Endothelial cell of umbilical vein (primary cell): ENCODE measurements at regions not wholly inside any gene's neighbourhood (a gene's known extent, or its start where the extent isn't known, plus 50 kb on each side); places are given as distances from the start of the nearest gene placed in this dataset.

ENCODE experiments used
- BruUV-seq: library from RNA; stranded (reverse); fragments of 400-500 nt; replicated peaks from 2 replicates; lab custom pipeline; 2021; lab: Mats Ljungman, UMichigan
- CTCF ChIA-PET: fragments of 300-600, 350-600 bp; sonication (Branson Sonifier 250); formaldehyde crosslinking; loops from one replicate; lab custom pipeline; 2021; ENCODE audit warnings: antibody characterized with exemption, inconsistent platforms; lab: Charles Lee
- POLR2A ChIA-PET: fragments of 300-600, 350-600 bp; sonication (Branson Sonifier 250); formaldehyde crosslinking; loops from one replicate; lab custom pipeline; 2021; ENCODE audit warnings: antibody characterized with exemption, inconsistent platforms; lab: Charles Lee
- DNase-seq: peaks from one replicate; pipeline ENCODE4 v3.0.0-alpha.2; 2011; ENCODE audit warnings: low read depth, low spot score
- FAIRE-seq: peaks from 2 replicates; lab custom pipeline; 2011; peaks lifted over from hg19 to GRCh38; lab: Jason Lieb, UNC
- H2AFZ ChIP-seq: 2 replicates; pipeline ENCODE4 v1.6.0; 2012; ENCODE audit warnings: low read depth, low read length, control low read depth, inconsistent platforms
- H3K27ac ChIP-seq: 2 replicates; pipeline ENCODE4 v1.5.1; 2011; ENCODE audit warnings: low read depth, mild to moderate bottlenecking, control low read depth, low read length, moderate library complexity; ENCODE audit not compliant: insufficient read depth
- H3K27me3 ChIP-seq, 2 experiments: 2 replicates each; pipeline versions ENCODE4 v1.6.0 to v1.6.1; 2011; ENCODE audit warnings: low read length in 2 of 2, mixed read lengths in 1 of 2; ENCODE audit not compliant: control insufficient read depth in 2 of 2, insufficient read depth in 2 of 2
- H3K36me3 ChIP-seq, 2 experiments: 2 replicates in 1 of 2; 3 replicates in 1 of 2; pipeline ENCODE4 v1.5.1; 2011; ENCODE audit warnings: low read length in 2 of 2, mild to moderate bottlenecking in 1 of 2, moderate library complexity in 1 of 2; ENCODE audit not compliant: control insufficient read depth in 2 of 2, insufficient read depth in 2 of 2; ENCODE audit errors: extremely low read depth in 1 of 2
- H3K4me1 ChIP-seq: 3 replicates; pipeline ENCODE4 v1.5.1; 2011; ENCODE audit warnings: mild to moderate bottlenecking, low read length; ENCODE audit not compliant: control insufficient read depth, insufficient read depth; ENCODE audit errors: extremely low read depth
- H3K4me2 ChIP-seq: 2 replicates; pipeline ENCODE4 v1.6.1; 2011; ENCODE audit warnings: low read length, control low read depth, mixed read lengths; ENCODE audit not compliant: insufficient read depth
- H3K4me3 ChIP-seq, 3 experiments: fragments of 200-600 bp in 1 of 3; sonication (generic), shearing (Covaris generic) in 1 of 3; replicated peaks in 1 of 3; 2 replicates each; pipeline ENCODE4 v1.5.1; 2011 to 2016; ENCODE audit warnings: control low read depth in 3 of 3, low read length in 3 of 3, mild to moderate bottlenecking in 2 of 3, inconsistent platforms in 1 of 3, low read depth in 1 of 3, moderate library complexity in 1 of 3; ENCODE audit not compliant: insufficient read depth in 1 of 3
- H3K79me2 ChIP-seq: 2 replicates; pipeline ENCODE4 v1.6.0; 2012; ENCODE audit warnings: low read length, inconsistent platforms; ENCODE audit not compliant: control insufficient read depth, insufficient read depth
- H3K9ac ChIP-seq: replicated peaks from 2 replicates; pipeline ENCODE3; 2011; ENCODE audit warnings: low read length, control low read depth; ENCODE audit not compliant: insufficient read depth; ENCODE audit errors: extremely low read depth
- H3K9me1 ChIP-seq: replicated peaks from 3 replicates; pipeline ENCODE4 v1.6.0; 2011; ENCODE audit warnings: mild to moderate bottlenecking, low read length; ENCODE audit not compliant: control insufficient read depth, insufficient read depth; ENCODE audit errors: extremely low read depth
- H3K9me3 ChIP-seq: replicated peaks from 2 replicates; pipeline ENCODE4 v1.5.1; 2012; ENCODE audit warnings: low read length, inconsistent platforms; ENCODE audit not compliant: control insufficient read depth, insufficient read depth
- H4K20me1 ChIP-seq: replicated peaks from 2 replicates; pipeline ENCODE3; 2011; ENCODE audit warnings: mild to moderate bottlenecking, low read length; ENCODE audit not compliant: control insufficient read depth, insufficient read depth; ENCODE audit errors: extremely low read depth
- EZH2 ChIP-seq: IDR thresholded peaks from 2 replicates; pipeline ENCODE4 v1.6.1; 2012; ENCODE audit warnings: borderline replicate concordance, low read depth, mild to moderate bottlenecking, moderate library complexity, low read length, inconsistent platforms; ENCODE audit not compliant: severe bottlenecking
- FOS ChIP-seq: IDR thresholded peaks from 2 replicates; pipeline ENCODE4 v1.6.1; 2011; ENCODE audit warnings: mild to moderate bottlenecking, low read length, moderate library complexity, borderline replicate concordance; ENCODE audit not compliant: insufficient read depth
- GATA2 ChIP-seq: IDR thresholded peaks from 2 replicates; pipeline ENCODE4 v1.7.0; 2011; ENCODE audit warnings: low read depth, mild to moderate bottlenecking, moderate library complexity, mixed read lengths, low read length; ENCODE audit not compliant: insufficient read length, insufficient read depth
- JUN ChIP-seq: IDR thresholded peaks from 2 replicates; pipeline ENCODE4 v1.6.1; 2011; ENCODE audit warnings: borderline replicate concordance, low read depth; ENCODE audit not compliant: insufficient read length, insufficient read depth
- MYC ChIP-seq: IDR thresholded peaks from one replicate; pipeline ENCODE4 v1.6.1; 2011; ENCODE audit warnings: mild to moderate bottlenecking, low read depth, low read length
- POLR2A ChIP-seq: IDR thresholded peaks from 2 replicates; pipeline ENCODE4 v1.6.1; 2012; ENCODE audit warnings: low read depth, mild to moderate bottlenecking, control low read depth, low read length
- POLR2AphosphoS5 ChIP-seq: IDR thresholded peaks from 2 replicates; pipeline ENCODE4 v1.6.1; 2012; ENCODE audit warnings: low read depth, mild to moderate bottlenecking, control low read depth, low read length, moderate library complexity; ENCODE audit not compliant: insufficient read depth
- dilution Hi-C: fragments of 300-500 bp; cut with MboI; formaldehyde crosslinking; loops from one replicate; pipeline ENCODE4 v1.15.0; 2019; ENCODE audit warnings: low sequenced_read_pairs; ENCODE audit not compliant: extremely low pct_ligation_motif_present
- intact Hi-C: fragments of 100-400 bp; cut with micrococcal nuclease; formaldehyde crosslinking; loops from one replicate; pipeline ENCODE4 v1.10.0; 2022
- TF ChIP-seq, protein P1 (sequence below), 2 donors: IDR thresholded peaks; 1 replicate in 1 of 2; 2 replicates in 1 of 2; pipeline ENCODE4 v1.5.1; 2011; ENCODE audit warnings: low read length in 2 of 2, mild to moderate bottlenecking in 2 of 2, moderate library complexity in 2 of 2, control low read depth in 1 of 2, inconsistent platforms in 1 of 2, low read depth in 1 of 2; ENCODE audit not compliant: insufficient read depth in 1 of 2; ENCODE audit errors: extremely low read depth in 1 of 2
- TF ChIP-seq, protein P2 (sequence below): IDR thresholded peaks from 2 replicates; pipeline ENCODE4 v1.6.1; 2011; ENCODE audit not compliant: insufficient read depth, insufficient read length

DNA sequence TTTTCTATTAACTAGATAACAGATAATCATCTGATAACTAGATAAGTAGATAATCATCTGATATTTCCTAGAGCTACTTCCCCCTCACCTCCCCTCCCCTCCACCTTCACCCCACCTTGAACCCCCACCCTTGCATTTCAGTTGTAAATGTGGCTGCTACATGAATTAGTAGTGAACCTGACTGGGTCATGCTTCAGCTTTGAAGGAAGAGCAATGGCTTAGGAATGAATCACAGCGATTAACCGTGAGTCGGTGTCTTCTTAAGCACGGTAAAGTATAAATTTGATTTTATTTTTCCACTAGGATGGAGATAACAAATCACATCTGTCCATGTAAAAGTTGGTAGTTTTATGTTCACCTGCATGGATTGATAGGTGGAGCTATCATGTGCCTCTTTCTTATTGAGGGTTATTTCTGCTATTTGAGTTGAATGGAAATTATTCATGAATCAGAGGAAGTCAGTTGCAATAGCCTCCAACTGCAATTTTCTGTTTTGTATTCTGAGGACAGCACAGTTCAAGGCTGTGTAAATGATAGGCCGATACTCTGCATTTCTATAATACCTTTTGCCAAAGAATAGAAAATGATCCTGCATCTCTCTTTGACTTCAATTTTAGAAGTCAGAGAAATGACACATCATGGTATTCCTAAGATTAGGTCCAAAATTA lies 235.0 kb downstream of the PTGER3 start:
- FAIRE-seq = no peak
- POLR2A ChIA-PET = no interaction called here
- no TSS peak for BruUV-seq

More for the DNA sequence above, 235.0 kb downstream of the PTGER3 start:
- TF ChIP-seq POLR2AphosphoS5 (no peak), POLR2A (no peak), FOS (no peak), MYC (no peak), GATA2 (no peak), JUN (no peak), EZH2 (no peak)
- TF ChIP-seq, protein P1, sequence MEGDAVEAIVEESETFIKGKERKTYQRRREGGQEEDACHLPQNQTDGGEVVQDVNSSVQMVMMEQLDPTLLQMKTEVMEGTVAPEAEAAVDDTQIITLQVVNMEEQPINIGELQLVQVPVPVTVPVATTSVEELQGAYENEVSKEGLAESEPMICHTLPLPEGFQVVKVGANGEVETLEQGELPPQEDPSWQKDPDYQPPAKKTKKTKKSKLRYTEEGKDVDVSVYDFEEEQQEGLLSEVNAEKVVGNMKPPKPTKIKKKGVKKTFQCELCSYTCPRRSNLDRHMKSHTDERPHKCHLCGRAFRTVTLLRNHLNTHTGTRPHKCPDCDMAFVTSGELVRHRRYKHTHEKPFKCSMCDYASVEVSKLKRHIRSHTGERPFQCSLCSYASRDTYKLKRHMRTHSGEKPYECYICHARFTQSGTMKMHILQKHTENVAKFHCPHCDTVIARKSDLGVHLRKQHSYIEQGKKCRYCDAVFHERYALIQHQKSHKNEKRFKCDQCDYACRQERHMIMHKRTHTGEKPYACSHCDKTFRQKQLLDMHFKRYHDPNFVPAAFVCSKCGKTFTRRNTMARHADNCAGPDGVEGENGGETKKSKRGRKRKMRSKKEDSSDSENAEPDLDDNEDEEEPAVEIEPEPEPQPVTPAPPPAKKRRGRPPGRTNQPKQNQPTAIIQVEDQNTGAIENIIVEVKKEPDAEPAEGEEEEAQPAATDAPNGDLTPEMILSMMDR (IDR thresholded peaks at IDR 0.05; ENCODE audit: extremely low read depth in 1 of 2, insufficient read depth in 1 of 2, low read depth in 1 of 2, low read length in 2 of 2) = no peak
- TF ChIP-seq, protein P2, sequence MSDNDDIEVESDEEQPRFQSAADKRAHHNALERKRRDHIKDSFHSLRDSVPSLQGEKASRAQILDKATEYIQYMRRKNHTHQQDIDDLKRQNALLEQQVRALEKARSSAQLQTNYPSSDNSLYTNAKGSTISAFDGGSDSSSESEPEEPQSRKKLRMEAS = no peak
- Histone ChIP-seq H3K4me1 (no peaks in the 10 kb centered on the region), H3K4me3 (no peak overlapping the region), H3K4me2 (no peak overlapping the region), H4K20me1 (no peaks in the 10 kb centered on the region), H3K36me3 (no peaks in the 10 kb centered on the region), H3K9ac (no peak overlapping the region), H3K9me3 (no peaks in the 10 kb centered on the region), H3K27ac (no peak overlapping the region), H3K27me3 (no peaks in the 10 kb centered on the region), H3K79me2 (no peaks in the 10 kb centered on the region), H2AFZ (no peak overlapping the region), H3K9me1 (no peaks in the 10 kb centered on the region)
- CTCF ChIA-PET = no interaction called here
- dilution Hi-C loops = no loop called here
- DNase-seq = no peak
- intact Hi-C loops = no loop called here
